K562 (cell line): ENCODE measurements at regions not wholly inside any gene's neighbourhood (a gene's known extent, or its start where the extent isn't known, plus 50 kb on each side); places are given as distances from the start of the nearest gene placed in this dataset.

ENCODE experiments used
- ATAC-seq: fragments of 200-7000 bp; cut with Tn5 transposase; 3 replicates; pipeline ENCODE4 v1.9.1; 2020; ENCODE audit warnings: moderate library complexity
- BruUV-seq: library from RNA; stranded (reverse); fragments of 400-500 nt; replicated peaks from 2 replicates; lab custom pipeline; 2021; lab: Mats Ljungman, UMichigan
- CTCF ChIA-PET: fragments of 300-600 bp; formaldehyde crosslinking; extraction: SDS; loops from one replicate; lab custom pipeline; 2021; ENCODE audit warnings: low intra/inter-chr PET ratio; lab: Yijun Ruan, JAX
- POLR2A ChIA-PET: fragments of 300-600, 350-650 bp; sonication (Branson Sonifier 250); formaldehyde crosslinking; extraction: SDS; loops from one replicate; lab custom pipeline; 2021; ENCODE audit warnings: antibody characterized with exemption, inconsistent platforms; lab: Yijun Ruan, JAX
- DNase-seq, 4 experiments: peaks; one replicate each; pipeline versions ENCODE4 v3.0.0 to v3.0.0-alpha.2; 2011 to 2018; ENCODE audit warnings: low spot score in 3 of 4, mixed read lengths in 3 of 4; ENCODE audit errors: extremely low read depth in 1 of 4
- FAIRE-seq: peaks from 2 replicates; lab custom pipeline; 2011; peaks lifted over from hg19 to GRCh38; lab: Jason Lieb, UNC
- H2AFZ ChIP-seq: 2 replicates; pipeline ENCODE4 v1.6.0; 2011; ENCODE audit warnings: low read depth, low read length, control low read depth, inconsistent platforms
- H3K27ac ChIP-seq: fragments of 200-600 bp; 3 replicates; pipeline ENCODE4 v1.8.0; 2011; ENCODE audit warnings: low read depth, mild to moderate bottlenecking, control low read depth, inconsistent platforms, low read length, moderate library complexity, mixed read lengths; ENCODE audit errors: extremely low read depth
- H3K27me3 ChIP-seq, 2 experiments: fragments of 300-600 bp in 1 of 2; 2 replicates in 1 of 2; 3 replicates in 1 of 2; pipeline versions ENCODE4 v1.6.0 to v1.8.0; 2011; ENCODE audit warnings: inconsistent platforms in 2 of 2, low read length in 2 of 2, mild to moderate bottlenecking in 1 of 2, mixed read lengths in 1 of 2, moderate library complexity in 1 of 2; ENCODE audit not compliant: control insufficient read depth in 2 of 2, insufficient read depth in 2 of 2
- H3K36me3 ChIP-seq: fragments of 300-600 bp; 3 replicates; pipeline ENCODE4 v1.8.0; 2011; ENCODE audit warnings: mild to moderate bottlenecking, low read length, inconsistent platforms; ENCODE audit not compliant: control insufficient read depth, insufficient read depth
- H3K4me1 ChIP-seq, 2 experiments: fragments of 200-600 bp in 1 of 2; replicated peaks in 1 of 2; 2 replicates in 1 of 2; 3 replicates in 1 of 2; pipeline versions ENCODE4 v1.5.1 to v1.8.0; 2011; ENCODE audit warnings: inconsistent platforms in 2 of 2, low read length in 2 of 2, mild to moderate bottlenecking in 1 of 2, mixed read lengths in 1 of 2, moderate library complexity in 1 of 2; ENCODE audit not compliant: control insufficient read depth in 2 of 2, insufficient read depth in 2 of 2
- H3K4me2 ChIP-seq: 2 replicates; pipeline ENCODE4 v1.6.1; 2011; ENCODE audit warnings: low read length, control low read depth, inconsistent platforms, mixed read lengths; ENCODE audit not compliant: insufficient read depth
- H3K4me3 ChIP-seq: fragments of 200-600 bp; sonication (generic), shearing (Covaris generic); 2 replicates; pipeline ENCODE4 v1.5.1; 2016; ENCODE audit warnings: control low read depth, inconsistent platforms
- H3K79me2 ChIP-seq: fragments of 200-600 bp; 3 replicates; pipeline ENCODE4 v1.8.0; 2011; ENCODE audit warnings: low read length, inconsistent platforms; ENCODE audit not compliant: control insufficient read depth, insufficient read depth
- H3K9ac ChIP-seq, 2 experiments: 2 replicates each; pipeline versions ENCODE4 v1.6.0 to v1.6.1; 2011; ENCODE audit warnings: low read depth in 2 of 2, low read length in 2 of 2, control low read depth in 1 of 2, inconsistent platforms in 1 of 2, mild to moderate bottlenecking in 1 of 2, mixed read lengths in 1 of 2; ENCODE audit not compliant: insufficient read depth in 1 of 2
- H3K9me1 ChIP-seq: one replicate; pipeline ENCODE4 v1.6.0; 2011; ENCODE audit warnings: inconsistent platforms, mild to moderate bottlenecking, low read length, moderate library complexity; ENCODE audit not compliant: control insufficient read depth, insufficient read depth
- H3K9me3 ChIP-seq: replicated peaks from 2 replicates; pipeline ENCODE4 v1.5.1; 2011; ENCODE audit warnings: low read depth, low read length, inconsistent platforms; ENCODE audit not compliant: control insufficient read depth, insufficient read depth
- H4K20me1 ChIP-seq: replicated peaks from 2 replicates; pipeline ENCODE4 v1.6.1; 2011; ENCODE audit warnings: low read length, inconsistent platforms, mixed read lengths; ENCODE audit not compliant: control insufficient read depth, insufficient read depth
- EP400 ChIP-seq: fragments of 450-650 bp; IDR thresholded peaks from 2 replicates; pipeline ENCODE4 v1.6.1; 2017; ENCODE audit warnings: antibody characterized with exemption, mild to moderate bottlenecking, moderate library complexity
- FOXK2 ChIP-seq, 2 experiments: fragments of 450-650 bp; IDR thresholded peaks in 1 of 2; conservative IDR thresholded peaks in 1 of 2; 2 replicates each; pipeline ENCODE4 v1.6.1; 2016; ENCODE audit warnings: low read depth in 2 of 2, mild to moderate bottlenecking in 1 of 2
- GTF3C2 ChIP-seq: IDR thresholded peaks from 3 replicates; pipeline ENCODE4 v1.6.1; 2011; ENCODE audit warnings: borderline replicate concordance, mild to moderate bottlenecking, moderate library complexity; ENCODE audit not compliant: insufficient read length; ENCODE audit errors: extremely low read depth
- HDAC2 ChIP-seq: fragments of 450-650 bp; IDR thresholded peaks from 2 replicates; pipeline ENCODE4 v1.6.1; 2016; ENCODE audit warnings: mild to moderate bottlenecking
- MTF1 ChIP-seq: fragments of 250-450 bp; sonication (Bioruptor Pico); IDR thresholded peaks from 2 replicates; pipeline ENCODE4 v1.9.0; 2021; ENCODE audit warnings: moderate library complexity, mild to moderate bottlenecking, inconsistent platforms, borderline replicate concordance
- NEUROD1 ChIP-seq: fragments of 150-350 bp; IDR thresholded peaks from 2 replicates; pipeline ENCODE4 v1.6.1; 2014; ENCODE audit warnings: borderline replicate concordance, low read length, low read depth; ENCODE audit not compliant: partially characterized antibody
- SMAD4 ChIP-seq: fragments of 250-450 bp; sonication (Bioruptor Pico); conservative IDR thresholded peaks from 2 replicates; pipeline ENCODE4 v1.8.0; 2021; ENCODE audit warnings: inconsistent platforms, mild to moderate bottlenecking, moderate library complexity
- USF1 ChIP-seq: sonication (generic); formaldehyde crosslinking; IDR thresholded peaks from 2 replicates; pipeline ENCODE4 v1.9.0; 2022; ENCODE audit warnings: mild to moderate bottlenecking, missing genetic modification reagents
- ZBTB12 ChIP-seq: fragments of 250-450 bp; sonication (Bioruptor Pico); IDR thresholded peaks from 2 replicates; pipeline ENCODE4 v1.4.0; 2020
- ZC3H11A ChIP-seq: IDR thresholded peaks from 2 replicates; pipeline ENCODE4 v1.6.1; 2012; ENCODE audit warnings: low read depth, low read length, improper control_type of control experiment
- ZNF282 ChIP-seq: sonication (generic); formaldehyde crosslinking; IDR thresholded peaks from 2 replicates; pipeline ENCODE4 v1.8.1; 2023; ENCODE audit warnings: missing genetic modification reagents
- WGBS: fragments of 100-300 bp; shearing (Covaris generic); methylation state at CpG from one replicate; pipeline ENCODE4 v1.1.6; 2016; ENCODE audit warnings: low coverage, mixed read lengths; ENCODE audit not compliant: insufficient coverage; ENCODE audit errors: missing lambda C conversion rate; 5-methylcytosine and 5-hydroxymethylcytosine counted together
- in situ Hi-C: fragments of 300-500 bp; cut with MboI; formaldehyde crosslinking; loops from 4 replicates; pipeline ENCODE4 v1.15.0; 2018; ENCODE audit warnings: inconsistent platforms, mixed read lengths
- intact Hi-C: fragments of 100-400 bp; cut with micrococcal nuclease; formaldehyde crosslinking; loops from 2 replicates; pipeline ENCODE4 v1.14.2; 2022
- TF ChIP-seq, protein P1 (sequence below), 2 experiments: IDR thresholded peaks in 1 of 2; conservative IDR thresholded peaks in 1 of 2; 2 replicates each; pipeline ENCODE4 v1.6.1; 2016; ENCODE audit warnings: low read depth in 2 of 2, mild to moderate bottlenecking in 1 of 2, missing compliant biosample characterization in 1 of 2, missing genetic modification characterization in 1 of 2, moderate library complexity in 1 of 2
- TF ChIP-seq, protein P2 (sequence below): fragments of 450-650 bp; formaldehyde crosslinking; IDR thresholded peaks from 2 replicates; pipeline ENCODE4 v1.4.0; 2022; ENCODE audit warnings: missing genetic modification characterization

- intact Hi-C loops (no loop called here), in situ Hi-C loops (loop anchor here (10.0 to 25.0 kb wide), 2 partner anchors 88 to 960 kb away; no protein-coding TSS in a partner anchor)
- H3K27ac ChIP-seq: no peak overlapping the region
- no peaks in the 10 kb centered on the region for H4K20me1 ChIP-seq
- DNase-seq (no peak), ATAC-seq (no peak), FAIRE-seq (no peak)
- H3K36me3 ChIP-seq: no peaks in the 10 kb centered on the region
- ChIA-PET CTCF (no interaction called here), POLR2A (no interaction called here)
- no TSS peak for BruUV-seq
- H3K9ac ChIP-seq: no peak overlapping the region
- H3K79me2 ChIP-seq: no peaks in the 10 kb centered on the region
- H2AFZ ChIP-seq: no peak overlapping the region
- WGBS: 0% methylated on average over 3 of the region's 3 CpGs
- no peaks in the 10 kb centered on the region for H3K4me1 ChIP-seq
- no peak for TF ChIP-seq NEUROD1
- no peak for TF ChIP-seq SMAD4 (CRISPR knock-in tag)
- TF ChIP-seq, protein P1, sequence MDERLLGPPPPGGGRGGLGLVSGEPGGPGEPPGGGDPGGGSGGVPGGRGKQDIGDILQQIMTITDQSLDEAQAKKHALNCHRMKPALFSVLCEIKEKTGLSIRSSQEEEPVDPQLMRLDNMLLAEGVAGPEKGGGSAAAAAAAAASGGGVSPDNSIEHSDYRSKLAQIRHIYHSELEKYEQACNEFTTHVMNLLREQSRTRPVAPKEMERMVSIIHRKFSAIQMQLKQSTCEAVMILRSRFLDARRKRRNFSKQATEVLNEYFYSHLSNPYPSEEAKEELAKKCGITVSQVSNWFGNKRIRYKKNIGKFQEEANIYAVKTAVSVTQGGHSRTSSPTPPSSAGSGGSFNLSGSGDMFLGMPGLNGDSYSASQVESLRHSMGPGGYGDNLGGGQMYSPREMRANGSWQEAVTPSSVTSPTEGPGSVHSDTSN (CRISPR knock-in tag; IDR thresholded peaks at IDR 0.05; ENCODE audit: low read depth): no peak
- TF ChIP-seq, protein P1 (tag; conservative IDR thresholded peaks at IDR 0.05; ENCODE audit: low read depth): no peak
- no peak for TF ChIP-seq EP400
- TF ChIP-seq ZBTB12: no peak
- no peak for TF ChIP-seq ZNF282 (CRISPR knock-in tag)
- no peak for TF ChIP-seq GTF3C2
- TF ChIP-seq FOXK2 (conservative IDR thresholded peaks at IDR 0.05 in 1 of 2, IDR thresholded peaks at IDR 0.05 in 1 of 2; ENCODE audit: low read depth in 2 of 2): no peak
- no peak for TF ChIP-seq USF1 (CRISPR knock-in tag)
- TF ChIP-seq, protein P2, sequence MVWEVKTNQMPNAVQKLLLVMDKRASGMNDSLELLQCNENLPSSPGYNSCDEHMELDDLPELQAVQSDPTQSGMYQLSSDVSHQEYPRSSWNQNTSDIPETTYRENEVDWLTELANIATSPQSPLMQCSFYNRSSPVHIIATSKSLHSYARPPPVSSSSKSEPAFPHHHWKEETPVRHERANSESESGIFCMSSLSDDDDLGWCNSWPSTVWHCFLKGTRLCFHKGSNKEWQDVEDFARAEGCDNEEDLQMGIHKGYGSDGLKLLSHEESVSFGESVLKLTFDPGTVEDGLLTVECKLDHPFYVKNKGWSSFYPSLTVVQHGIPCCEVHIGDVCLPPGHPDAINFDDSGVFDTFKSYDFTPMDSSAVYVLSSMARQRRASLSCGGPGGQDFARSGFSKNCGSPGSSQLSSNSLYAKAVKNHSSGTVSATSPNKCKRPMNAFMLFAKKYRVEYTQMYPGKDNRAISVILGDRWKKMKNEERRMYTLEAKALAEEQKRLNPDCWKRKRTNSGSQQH (CRISPR knock-in tag): no peak
- TF ChIP-seq ZC3H11A: no peak
- TF ChIP-seq HDAC2: no peak
- no peak for TF ChIP-seq MTF1 (CRISPR knock-in tag)
- H3K9me1 ChIP-seq: no peaks in the 10 kb centered on the region
- peaks cover 0 to 4% of the 10 kb centered on the region in 2 experiments; a peak in 1 of 5 replicates for H3K27me3 ChIP-seq
- no peak overlapping the region for H3K4me2 ChIP-seq
- no peaks in the 10 kb centered on the region for H3K9me3 ChIP-seq
- H3K4me3 ChIP-seq: no peak overlapping the region
Measured at GRCh38 chr13:60347174-60347573, 49.8 kb upstream of the TDRD3 start.
